Gastroesophageal sphincter (tissue), 3 donors: ENCODE measurements at regions not wholly inside any gene's neighbourhood (a gene's known extent, or its start where the extent isn't known, plus 50 kb on each side); places are given as distances from the start of the nearest gene placed in this dataset.

Experiments used
- POLR2A ChIP-seq, 2 donors: fragments of 450-650 bp; IDR thresholded peaks; one replicate each; pipeline ENCODE4 v1.6.1; 2017; ENCODE audit warnings: antibody characterized with exemption in 2 of 2, mild to moderate bottlenecking in 2 of 2, moderate library complexity in 1 of 2
- POLR2AphosphoS5 ChIP-seq: sonication (generic); formaldehyde crosslinking; IDR thresholded peaks from one replicate; pipeline ENCODE4 v1.6.1; 2017; ENCODE audit warnings: antibody characterized with exemption
- TF ChIP-seq, protein P1 (sequence below), 4 experiments: fragments of 200-600 bp in 2 of 4; fragments of 450-650 bp in 2 of 4; sonication (generic) in 1 of 4; IDR thresholded peaks; one replicate each; pipeline ENCODE4 v1.5.1; 2017 to 2019; ENCODE audit warnings: antibody characterized with exemption in 4 of 4, mild to moderate bottlenecking in 2 of 4, moderate library complexity in 2 of 4

DNA sequence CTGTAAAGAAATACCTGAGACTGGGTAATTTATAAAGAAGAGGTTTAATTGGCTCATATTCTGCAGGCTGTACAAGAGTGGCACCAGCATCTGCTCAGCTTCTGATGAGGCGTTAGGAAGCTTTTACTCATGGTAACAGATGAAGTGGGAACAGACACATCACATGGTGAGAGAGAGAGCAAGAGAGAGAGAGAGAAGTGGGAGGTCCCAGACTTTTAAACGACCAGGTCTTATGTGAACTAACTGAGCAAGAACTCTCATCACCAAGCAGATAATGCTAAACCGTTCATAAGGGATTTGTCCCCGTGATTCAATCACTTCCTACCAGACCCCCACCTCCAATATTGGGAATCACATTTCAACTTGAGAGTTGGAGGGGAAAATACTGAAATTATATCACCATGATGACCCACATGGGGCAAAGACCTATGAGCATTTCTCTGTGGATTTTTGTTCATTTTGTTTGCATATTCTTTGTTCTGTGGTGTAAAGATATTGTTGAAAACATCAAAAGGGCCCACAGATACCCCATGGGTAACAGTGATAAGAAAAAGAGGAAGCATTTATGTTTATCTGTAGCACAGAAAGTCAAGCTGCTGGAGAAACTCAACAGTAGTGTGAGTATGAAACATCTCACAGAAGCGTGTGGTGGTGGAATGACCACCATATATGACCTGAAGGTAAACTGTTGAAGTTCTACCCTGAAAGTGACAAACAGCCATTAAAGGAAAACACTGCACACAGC is 135.2 kb upstream of the PDE3A start:
- TF ChIP-seq POLR2A (IDR thresholded peaks at IDR 0.05) (no peak), POLR2AphosphoS5 (no peak)
- TF ChIP-seq, protein P1, sequence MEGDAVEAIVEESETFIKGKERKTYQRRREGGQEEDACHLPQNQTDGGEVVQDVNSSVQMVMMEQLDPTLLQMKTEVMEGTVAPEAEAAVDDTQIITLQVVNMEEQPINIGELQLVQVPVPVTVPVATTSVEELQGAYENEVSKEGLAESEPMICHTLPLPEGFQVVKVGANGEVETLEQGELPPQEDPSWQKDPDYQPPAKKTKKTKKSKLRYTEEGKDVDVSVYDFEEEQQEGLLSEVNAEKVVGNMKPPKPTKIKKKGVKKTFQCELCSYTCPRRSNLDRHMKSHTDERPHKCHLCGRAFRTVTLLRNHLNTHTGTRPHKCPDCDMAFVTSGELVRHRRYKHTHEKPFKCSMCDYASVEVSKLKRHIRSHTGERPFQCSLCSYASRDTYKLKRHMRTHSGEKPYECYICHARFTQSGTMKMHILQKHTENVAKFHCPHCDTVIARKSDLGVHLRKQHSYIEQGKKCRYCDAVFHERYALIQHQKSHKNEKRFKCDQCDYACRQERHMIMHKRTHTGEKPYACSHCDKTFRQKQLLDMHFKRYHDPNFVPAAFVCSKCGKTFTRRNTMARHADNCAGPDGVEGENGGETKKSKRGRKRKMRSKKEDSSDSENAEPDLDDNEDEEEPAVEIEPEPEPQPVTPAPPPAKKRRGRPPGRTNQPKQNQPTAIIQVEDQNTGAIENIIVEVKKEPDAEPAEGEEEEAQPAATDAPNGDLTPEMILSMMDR (IDR thresholded peaks at IDR 0.05) = no peak
